ENCODE measurements at regions not wholly inside any gene's neighbourhood (a gene's known extent, or its start where the extent isn't known, plus 50 kb on each side); places are given as distances from the start of the nearest gene placed in this dataset.
"Not testable (repeated sequence)": the region's sequence is repeated elsewhere in the genome, so short reads cannot be mapped to it uniquely, and the experiment has no call there.

DNA sequence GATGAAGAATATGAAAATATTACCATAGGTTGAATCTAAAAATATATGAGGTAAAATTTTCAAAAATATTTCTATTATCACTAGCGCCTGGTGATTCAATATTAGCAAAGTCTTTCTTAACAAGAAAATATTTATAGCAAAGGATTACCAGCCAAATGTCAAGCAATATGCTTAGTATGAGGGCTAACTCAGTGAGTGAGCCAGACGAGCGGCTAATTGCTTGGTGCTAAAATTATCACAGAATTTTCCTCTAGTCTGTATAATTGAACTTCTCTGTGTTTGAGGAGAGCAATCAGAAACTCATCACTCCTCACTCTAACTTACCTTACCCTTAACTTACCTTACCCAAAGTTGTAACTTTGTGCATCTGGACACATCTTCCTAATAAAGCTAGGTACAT is 304.9 kb upstream of the PRR16 start:
- no peak for DNase-seq
- intact Hi-C loops (cut with DNase I) = no loop called here

DNA sequence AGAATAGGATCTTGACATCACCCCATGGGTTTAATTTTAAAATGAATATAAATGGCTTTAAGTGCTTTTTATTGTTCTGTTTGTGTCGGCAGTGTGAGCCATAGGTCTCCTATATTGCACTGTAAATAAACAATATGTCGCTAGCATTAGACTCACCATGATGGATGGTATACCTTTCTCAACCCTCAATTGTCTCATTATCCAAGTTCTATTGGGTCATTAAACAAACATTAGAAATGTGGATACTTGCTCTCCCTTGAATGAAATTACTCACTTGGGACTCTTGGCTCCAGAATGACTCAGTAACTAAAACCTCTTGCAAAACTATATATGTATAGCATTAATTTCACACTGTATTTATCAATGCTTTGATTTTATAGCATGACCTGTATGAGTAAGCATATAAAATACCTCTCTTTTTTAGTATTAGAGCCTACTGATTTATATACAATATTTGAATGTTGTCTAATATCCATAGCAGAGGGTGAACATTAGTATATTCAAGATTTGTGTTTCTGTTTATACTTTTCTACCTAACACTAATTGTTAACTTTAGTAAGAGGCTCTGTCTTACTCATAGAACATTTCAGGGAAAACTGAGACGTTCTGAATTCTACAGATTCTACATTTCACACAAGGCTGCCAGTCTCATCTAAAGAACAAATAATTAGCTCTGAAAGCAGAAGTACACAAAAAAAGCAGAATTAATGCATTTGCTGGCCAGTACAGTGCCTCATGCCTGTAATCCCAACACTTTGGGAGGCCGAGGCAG is 303.8 kb upstream of the PRR16 start:
- intact Hi-C loops (cut with DNase I) = no loop called here

DNA sequence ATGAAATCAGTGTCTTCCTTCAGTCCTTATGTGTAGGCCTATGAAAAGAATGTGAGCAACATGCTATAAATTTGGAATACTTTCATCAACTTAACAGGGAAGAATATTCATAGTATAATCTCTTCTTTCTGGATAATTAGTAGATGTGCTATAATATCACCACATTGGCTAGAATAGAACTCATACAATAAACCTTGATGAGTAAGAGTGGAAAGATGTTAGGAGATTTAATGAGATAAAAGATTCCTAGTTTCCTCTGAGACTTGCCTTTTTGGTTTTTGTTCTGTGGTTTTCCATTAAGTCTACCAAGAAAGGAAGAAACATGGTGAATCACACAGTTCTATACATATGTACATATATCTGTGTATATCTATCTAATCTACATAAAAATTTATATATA is 301.8 kb upstream of the PRR16 start:
- DNase-seq = no peak
- intact Hi-C loops (cut with DNase I) = no loop called here

More for the DNA sequence above, 303.8 kb upstream of the PRR16 start:
- DNase-seq = no peak

DNA sequence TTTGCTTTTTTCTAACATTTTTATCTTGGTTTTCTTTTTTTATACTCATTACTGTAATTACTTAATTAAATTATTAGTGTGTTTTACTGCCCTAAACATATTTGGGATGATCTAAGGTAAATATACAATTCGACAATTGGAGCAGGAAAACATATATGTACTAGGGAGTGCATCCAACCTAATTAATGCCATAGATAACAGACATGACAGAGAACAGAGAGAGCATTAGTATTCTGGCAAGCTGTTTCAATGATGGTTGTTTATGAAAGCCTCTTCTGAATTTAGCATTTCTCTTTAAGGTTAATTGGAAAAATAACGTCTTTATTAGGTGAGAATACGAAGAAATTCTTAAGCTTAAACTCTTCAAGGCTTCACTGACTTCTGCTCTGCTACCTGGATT is 300.1 kb upstream of the PRR16 start:
- intact Hi-C loops (cut with DNase I) = no loop called here
- DNase-seq = no peak

DNA sequence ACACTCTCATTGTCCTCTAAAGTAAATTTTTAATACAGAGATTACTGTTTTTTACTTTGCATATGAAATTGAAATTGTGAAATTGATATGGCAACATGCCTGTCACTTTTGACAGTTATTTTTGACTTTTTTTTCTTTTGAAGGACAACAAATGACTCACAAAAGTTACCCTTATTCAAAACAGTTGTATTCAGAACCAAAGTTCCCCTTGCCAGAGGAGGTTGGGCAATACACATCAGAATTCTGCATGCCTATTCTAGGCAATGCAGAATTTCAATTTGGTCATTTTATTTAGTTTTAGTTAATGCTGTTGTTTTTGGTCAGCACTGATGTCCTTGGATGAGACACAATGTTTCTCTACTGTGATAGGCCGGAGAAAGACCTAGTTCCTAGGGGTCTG is 299.1 kb upstream of the PRR16 start:
- intact Hi-C loops (cut with DNase I) = no loop called here
- no peak for DNase-seq

DNA sequence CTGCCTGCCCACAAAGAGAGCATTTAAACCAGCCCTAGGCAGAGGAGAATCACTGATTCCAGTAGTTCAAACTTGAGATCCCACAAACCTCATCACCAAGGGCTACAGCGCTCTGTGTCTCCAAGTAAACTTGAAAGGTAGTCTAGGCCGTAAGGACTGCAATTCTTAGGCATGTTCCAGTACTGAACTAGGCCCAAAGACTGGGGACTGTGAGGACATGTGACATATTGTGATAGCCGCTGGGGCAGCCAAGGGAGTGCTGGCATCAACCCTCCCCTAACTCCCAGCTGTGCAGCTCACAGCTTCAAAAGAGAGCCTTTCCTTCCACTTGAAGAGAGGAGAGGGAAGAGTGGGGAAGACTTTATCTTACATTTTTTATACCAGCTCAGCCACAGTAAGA is 291.0 kb upstream of the PRR16 start:
- DNase-seq = no peak
- intact Hi-C loops (cut with DNase I) = no loop called here

DNA sequence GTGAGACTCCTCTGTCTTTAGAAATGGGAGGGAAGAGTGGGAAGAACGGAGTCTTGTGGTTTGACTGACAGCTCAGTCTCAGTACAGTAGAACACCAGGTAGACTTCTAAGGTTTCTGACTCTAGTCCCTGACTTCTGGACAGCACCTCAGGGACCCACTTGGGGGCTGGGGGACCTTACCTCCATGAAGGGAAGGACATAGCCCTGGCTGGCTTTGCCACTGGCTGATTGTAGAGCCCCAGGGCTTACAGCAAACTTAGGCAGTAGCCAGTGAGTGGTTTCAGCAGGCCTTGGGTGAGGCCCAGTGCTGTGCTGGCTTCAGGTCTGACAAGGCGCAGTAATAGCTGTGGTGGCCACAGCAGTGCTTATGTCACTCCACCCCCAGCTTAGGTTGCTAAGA is 290.0 kb upstream of the PRR16 start:
- intact Hi-C loops (cut with DNase I) = no loop called here
- DNase-seq = no peak

DNA sequence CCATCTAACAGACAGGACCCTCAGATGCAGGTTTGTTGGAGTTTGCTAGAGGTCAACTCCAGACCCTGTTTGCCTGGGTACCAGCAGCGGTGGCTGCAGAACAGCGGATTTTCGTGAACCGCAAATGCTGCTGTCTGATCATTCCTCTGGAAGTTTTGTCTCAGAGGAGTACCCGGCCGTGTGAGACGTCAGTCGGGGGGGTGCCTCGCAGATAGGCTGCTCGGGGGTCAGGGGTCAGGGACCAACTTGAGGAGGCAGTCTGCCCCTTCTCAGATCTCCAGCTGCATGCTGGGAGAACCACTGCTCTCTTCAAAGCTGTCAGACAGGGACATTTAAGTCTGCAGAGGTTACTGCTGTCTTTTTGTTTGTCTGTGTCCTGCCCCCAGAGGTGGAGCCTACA is 282.9 kb upstream of the PRR16 start:
- DNase-seq; intact Hi-C loops (cut with DNase I): not testable (repeated sequence)

DNA sequence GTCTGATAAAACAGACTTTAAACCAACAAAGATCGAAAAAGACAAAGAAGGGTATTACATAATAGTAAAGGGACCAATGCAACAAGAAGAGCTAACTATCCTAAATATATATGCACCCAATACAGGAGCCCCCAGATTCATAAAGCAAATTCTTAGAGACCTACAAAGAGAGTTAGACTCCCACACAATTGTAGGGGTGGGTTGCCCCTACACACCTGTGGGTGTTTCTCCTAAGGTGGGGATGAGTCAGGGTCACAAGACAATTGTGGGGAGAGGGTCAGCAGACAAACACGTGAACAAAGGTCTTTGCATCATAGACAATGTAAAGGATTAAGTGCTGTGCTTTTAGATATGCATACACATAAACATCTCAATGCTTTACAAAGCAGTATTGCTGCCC is 269.4 kb upstream of the PRR16 start:
- intact Hi-C loops (cut with DNase I); DNase-seq: not testable (repeated sequence)

DNA sequence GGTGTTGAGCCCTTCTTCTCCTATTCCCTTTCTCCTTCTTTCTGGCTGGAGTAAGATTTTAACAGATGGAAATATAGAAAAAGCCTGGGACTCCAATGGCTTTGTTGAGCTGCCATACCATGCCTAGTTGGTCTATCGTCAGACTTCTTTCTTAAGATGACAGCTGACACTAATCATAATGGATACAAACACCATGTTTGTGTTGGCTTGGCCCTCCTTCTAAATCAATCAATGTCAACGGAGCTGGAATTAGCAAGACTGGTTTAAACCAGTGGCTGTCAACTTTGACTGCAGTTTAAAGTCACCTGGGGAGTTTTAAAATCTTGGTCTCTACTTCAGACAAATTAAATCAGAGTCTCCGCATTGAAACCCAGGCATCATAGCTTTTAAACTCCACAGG is 264.5 kb upstream of the PRR16 start:
- intact Hi-C loops (cut with DNase I) = no loop called here
- DNase-seq = no peak

DNA sequence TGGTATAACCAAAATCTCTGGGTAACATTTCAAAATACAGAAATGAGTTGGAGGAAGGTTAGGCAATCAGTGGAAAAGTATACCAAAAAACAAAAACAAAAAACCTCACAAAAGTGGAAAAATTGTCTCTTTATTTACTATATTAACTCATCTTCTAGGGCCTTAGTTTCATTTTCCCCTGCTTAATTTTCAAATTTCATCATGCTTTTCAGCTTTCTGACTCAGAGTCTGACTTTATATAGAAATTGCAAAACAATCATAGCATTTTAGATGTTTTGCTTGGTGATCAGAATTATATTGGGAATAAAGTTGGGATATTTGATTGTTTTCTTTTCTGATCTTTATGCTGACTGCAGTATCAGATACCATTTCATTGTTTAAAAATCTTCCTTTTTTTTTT is 257.0 kb upstream of the PRR16 start:
- no peak for DNase-seq

DNA sequence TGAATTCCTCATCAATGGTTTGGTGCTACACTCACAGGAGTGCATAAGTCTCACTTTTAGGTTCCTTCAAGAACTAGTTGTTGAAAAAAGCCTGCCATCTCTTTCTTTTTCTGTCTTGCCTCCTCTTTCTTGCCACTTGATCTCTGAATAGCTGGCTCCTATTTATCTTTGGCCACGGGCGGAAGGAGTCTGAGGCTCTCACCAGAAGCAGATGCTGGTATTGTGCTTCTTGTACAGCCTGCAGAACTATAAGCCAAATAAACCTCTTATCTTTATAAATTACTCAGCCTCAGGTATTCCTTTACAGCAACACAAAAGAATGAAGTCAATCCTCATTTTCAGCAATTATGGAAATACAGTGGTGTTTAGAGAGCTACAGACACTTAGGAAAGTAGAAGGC is 247.1 kb upstream of the PRR16 start:
- intact Hi-C loops (cut with DNase I) = no loop called here

More for the DNA sequence above, 257.0 kb upstream of the PRR16 start:
- intact Hi-C loops (cut with DNase I) = no loop called here

DNA sequence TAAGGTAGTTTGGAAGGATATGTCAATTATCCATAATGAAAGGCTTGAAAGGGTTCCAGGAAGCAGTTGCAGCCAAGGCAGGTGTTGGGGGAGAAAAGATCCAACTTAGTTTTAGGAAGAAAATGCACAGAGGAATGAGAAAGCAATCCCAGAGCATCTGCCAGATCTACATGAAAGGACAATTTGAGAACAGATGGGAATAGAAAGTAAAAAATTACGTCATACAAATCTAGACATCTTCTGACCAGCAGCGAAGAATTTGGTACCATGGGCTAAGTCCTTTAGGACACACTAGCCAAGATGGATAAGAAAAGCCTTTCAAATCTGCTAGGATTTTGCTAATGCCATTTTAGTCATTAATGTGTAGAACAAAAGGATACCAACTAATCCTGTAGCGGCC is 244.1 kb upstream of the PRR16 start:
- no peak for DNase-seq
- intact Hi-C loops (cut with DNase I) = no loop called here

More for the DNA sequence above, 247.1 kb upstream of the PRR16 start:
- no peak for DNase-seq

DNA sequence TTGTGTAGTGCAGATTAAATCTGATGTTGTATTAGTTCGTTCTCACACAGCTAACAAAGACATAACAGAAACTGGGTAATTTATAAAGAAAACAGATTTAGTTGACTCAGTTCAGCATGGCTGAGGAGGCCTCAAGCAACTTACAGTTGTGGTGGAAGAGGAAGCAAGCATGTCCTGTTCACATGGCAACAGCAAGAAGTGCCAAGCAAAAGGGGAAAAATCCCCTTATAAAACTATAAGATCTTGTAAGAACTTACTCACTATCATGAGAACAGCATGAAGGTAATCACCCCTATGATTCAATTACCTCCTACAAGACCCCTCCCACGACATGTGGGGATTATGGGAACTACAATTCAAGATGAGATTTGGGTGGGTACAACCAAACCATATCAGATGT is 238.6 kb upstream of the PRR16 start:
- no peak for DNase-seq
- intact Hi-C loops (cut with DNase I) = no loop called here

DNA sequence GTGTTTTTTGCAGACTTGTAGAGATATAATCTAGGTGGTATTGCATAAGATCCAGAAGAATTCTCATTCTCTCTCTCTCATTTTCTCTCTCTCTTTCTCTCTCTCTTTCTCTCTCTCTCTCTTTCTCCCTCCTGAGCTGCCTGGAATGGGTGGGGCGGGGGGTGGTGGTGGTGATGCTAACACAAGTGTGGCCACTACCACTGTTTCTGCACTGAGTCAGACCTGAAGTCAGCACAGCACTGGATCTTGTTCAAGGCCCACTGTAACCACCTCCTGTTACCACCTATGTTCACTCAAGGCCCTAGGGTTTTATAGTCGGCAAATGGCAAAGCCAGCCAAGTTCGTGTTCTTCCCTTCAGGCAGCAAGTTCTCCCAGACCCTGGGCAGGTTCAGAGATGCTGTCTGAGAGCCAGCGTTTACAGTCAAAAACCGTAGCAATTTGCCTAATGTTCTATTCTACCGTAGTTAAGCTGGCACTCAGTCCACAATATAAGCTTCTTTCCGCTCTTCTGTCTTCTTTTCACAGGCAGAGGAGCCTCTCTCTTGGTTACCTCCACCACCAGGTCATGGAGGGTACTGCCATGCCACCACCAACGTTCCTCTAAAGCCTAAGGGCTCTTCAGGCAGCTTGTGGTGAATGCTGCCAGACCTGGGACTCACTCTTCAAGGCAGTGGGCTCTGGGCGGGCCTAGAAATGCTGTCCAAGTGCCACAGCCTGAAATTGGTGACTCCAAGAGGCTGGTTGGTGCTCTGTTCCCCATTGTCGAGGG is 235.7 kb upstream of the PRR16 start:
- intact Hi-C loops (cut with DNase I) = no loop called here
- no peak for DNase-seq

DNA sequence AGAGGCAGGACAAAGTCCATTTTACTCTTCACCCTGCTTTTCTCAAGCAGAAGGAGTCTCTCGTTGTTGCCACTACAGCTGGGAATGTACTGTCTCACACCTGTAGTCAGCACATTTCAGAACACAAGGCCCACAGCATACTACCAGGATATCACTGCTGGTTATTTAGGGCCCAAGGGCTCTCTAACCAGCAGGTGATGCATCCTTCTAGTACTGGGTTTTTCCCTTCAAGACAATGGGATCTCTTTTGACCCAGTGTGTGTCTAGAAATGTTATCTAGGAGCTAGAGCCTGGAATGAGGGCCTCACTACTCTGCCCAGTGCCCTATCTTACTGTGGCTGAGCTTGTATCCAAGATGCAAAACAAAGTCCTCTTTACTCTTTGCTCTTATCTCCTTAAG is 235.1 kb upstream of the PRR16 start:
- DNase-seq = no peak
- intact Hi-C loops (cut with DNase I) = no loop called here

DNA sequence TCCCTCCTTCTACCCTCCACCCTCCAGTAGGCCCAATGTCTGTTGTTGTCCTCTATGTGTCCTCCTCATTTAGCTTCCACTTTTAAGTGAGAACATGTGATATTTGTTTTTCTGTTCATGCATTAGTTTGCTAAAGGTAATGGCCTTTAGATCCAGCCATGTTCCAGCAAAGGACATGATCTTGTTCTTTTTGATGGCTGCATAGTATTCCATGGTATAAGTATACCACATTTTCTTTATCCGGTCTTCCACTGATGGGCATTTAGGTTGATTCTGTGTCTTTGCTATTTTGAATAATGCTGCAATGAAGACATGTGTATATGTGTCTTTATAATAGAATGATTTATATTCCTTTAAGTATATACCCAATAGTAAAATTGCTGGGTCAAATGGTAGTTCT is 232.5 kb upstream of the PRR16 start:
- DNase-seq = no peak
- intact Hi-C loops (cut with DNase I) = no loop called here

DNA sequence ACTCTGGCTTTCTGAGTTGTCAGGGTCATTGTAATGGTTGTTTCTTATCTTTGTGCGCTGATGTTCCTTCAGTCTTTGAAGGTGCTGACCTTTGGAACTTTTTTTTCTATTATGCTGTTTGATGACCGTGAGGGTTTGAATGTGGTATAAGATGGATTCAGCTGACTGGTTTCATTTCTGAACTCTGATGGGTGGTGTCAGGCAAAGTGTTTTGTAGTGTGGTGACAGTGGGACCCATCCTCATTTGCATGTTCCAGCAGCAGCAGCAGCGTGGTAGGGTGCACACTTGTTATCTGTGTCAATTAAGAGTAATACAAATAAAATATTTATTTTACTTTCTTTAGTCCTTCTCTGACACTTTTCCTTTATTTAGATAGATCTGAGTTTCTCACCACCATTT is 227.7 kb upstream of the PRR16 start:
- no peak for DNase-seq

DNA sequence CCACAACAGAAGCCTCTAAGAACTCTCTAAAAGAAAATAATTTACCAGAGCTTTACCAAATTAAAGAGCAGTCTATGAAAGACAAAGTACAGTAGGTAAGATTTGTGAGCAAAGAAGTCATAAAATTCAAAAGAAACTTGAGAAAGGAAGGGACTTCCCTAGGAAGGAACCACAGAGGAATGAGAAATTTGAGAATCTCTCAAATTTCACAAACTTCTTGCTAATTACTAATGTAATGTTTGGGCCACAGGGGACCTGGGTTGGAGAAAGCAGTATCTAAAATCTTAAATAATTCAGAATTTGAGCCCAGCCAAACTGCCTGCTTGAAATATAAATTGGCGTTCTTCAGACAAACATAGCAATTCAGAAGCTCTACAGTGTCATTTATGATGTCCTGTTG is 225.0 kb upstream of the PRR16 start:
- intact Hi-C loops (cut with DNase I) = no loop called here

More for the DNA sequence above, 227.7 kb upstream of the PRR16 start:
- intact Hi-C loops (cut with DNase I) = no loop called here

DNA sequence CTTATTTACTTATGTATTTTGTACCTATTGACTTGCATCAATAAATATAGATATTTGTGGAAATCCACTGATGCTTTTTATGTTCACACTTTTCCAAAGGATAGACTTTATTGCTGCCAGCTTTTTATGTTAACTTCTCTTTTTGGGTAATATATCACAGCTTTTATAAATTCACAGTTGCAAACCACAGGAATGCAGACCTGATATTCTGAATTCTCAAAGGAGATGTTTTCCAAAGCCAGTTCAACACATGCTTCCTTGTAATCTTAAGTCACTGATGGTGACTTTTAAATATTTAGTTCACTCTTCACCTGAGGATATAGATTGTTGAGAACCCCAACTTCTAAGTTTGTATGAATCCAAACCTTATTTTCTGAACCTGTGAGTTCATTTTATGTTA is 223.4 kb upstream of the PRR16 start:
- intact Hi-C loops (cut with DNase I) = no loop called here
- DNase-seq = no peak

More for the DNA sequence above, 225.0 kb upstream of the PRR16 start:
- DNase-seq = no peak

DNA sequence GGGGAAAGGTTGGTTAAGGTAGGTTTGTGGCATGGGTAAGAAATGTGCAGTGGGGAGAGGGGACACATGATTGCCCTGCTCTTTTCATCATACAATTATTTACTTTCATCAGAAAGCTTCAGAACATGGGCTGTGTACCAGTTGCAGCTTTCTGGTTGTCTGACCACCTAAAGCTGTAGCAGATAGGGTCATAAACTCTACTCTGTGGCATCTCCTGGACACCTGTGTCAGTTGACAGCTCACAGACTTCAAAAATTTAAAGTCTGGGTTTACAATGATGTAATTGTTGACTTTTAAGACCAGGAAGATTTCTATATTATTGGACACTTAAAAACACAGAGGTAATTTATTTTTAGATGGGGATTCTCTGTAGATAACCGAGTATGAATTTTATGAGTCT is 222.7 kb upstream of the PRR16 start:
- no peak for DNase-seq
- intact Hi-C loops (cut with DNase I) = no loop called here
